SK-N-SH (cell line): ENCODE measurements at regions not wholly inside any gene's neighbourhood (a gene's known extent, or its start where the extent isn't known, plus 50 kb on each side); places are given as distances from the start of the nearest gene placed in this dataset.

ENCODE experiments used
- EP300 ChIP-seq, 2 experiments: IDR thresholded peaks; 2 replicates each; pipeline versions ENCODE4 v1.4.0 to v1.6.1; 2012; ENCODE audit warnings: borderline replicate concordance in 1 of 2, low read depth in 1 of 2, low read length in 1 of 2
- EZH2phosphoT487 ChIP-seq: fragments of 200-600 bp; sonication (generic); IDR thresholded peaks from 2 replicates; pipeline ENCODE4 v1.6.1; 2017; ENCODE audit warnings: low read depth, mixed run types, mild to moderate bottlenecking, antibody characterized with exemption, moderate library complexity, borderline replicate concordance
- GABPA ChIP-seq: IDR thresholded peaks from 2 replicates; pipeline ENCODE4 v1.4.0; 2012; ENCODE audit warnings: low read depth, mild to moderate bottlenecking
- NRF1 ChIP-seq: IDR thresholded peaks from 2 replicates; pipeline ENCODE4 v1.6.1; 2012; ENCODE audit warnings: low read depth, mild to moderate bottlenecking, low read length
- RAD21 ChIP-seq: IDR thresholded peaks from 2 replicates; pipeline ENCODE4 v1.6.1; 2012; ENCODE audit warnings: mild to moderate bottlenecking, low read length
- RCOR1 ChIP-seq: fragments of 150-350 bp; IDR thresholded peaks from 2 replicates; pipeline ENCODE4 v1.6.1; 2017; ENCODE audit warnings: antibody characterized with exemption, low read length
- TAF1 ChIP-seq: IDR thresholded peaks from 2 replicates; pipeline ENCODE4 v1.6.1; 2012; ENCODE audit warnings: low read depth, mild to moderate bottlenecking, low read length, moderate library complexity, borderline replicate concordance
- TCF12 ChIP-seq: IDR thresholded peaks from 2 replicates; pipeline ENCODE4 v1.4.0; 2012
- YY1 ChIP-seq: IDR thresholded peaks from 2 replicates; pipeline ENCODE4 v1.4.0; 2012; ENCODE audit warnings: low read depth, mild to moderate bottlenecking
- TF ChIP-seq, protein P1 (sequence below): fragments of 200-600 bp; sonication (generic); IDR thresholded peaks from 2 replicates; pipeline ENCODE4 v1.6.1; 2017; ENCODE audit warnings: antibody characterized with exemption, mild to moderate bottlenecking, moderate library complexity
- TF ChIP-seq, protein P2 (sequence below): fragments of 150-350 bp; IDR thresholded peaks from 2 replicates; pipeline ENCODE4 v1.6.1; 2017; ENCODE audit warnings: antibody characterized with exemption, low read length, low read depth, borderline replicate concordance

DNA sequence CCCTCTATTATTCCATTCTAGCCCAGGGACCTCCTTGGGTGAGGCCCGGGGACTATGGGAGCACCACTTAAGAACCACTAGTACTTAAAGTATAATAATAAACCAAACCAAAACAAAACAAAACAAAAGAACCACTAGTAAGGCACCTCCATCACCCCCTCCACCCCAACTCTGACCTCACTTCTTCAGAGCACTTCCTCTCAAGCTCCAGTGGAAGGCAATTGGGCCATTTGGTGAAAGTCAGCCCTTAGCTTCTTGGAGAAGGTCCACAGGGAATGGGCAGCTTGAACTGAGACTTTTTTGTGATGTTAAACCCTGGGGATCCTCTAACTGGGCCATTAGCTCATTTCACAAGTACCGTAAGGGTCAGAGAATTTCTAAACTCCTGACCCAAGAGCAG, 237.3 kb downstream of the RHOU start:
- TF ChIP-seq, protein P1, sequence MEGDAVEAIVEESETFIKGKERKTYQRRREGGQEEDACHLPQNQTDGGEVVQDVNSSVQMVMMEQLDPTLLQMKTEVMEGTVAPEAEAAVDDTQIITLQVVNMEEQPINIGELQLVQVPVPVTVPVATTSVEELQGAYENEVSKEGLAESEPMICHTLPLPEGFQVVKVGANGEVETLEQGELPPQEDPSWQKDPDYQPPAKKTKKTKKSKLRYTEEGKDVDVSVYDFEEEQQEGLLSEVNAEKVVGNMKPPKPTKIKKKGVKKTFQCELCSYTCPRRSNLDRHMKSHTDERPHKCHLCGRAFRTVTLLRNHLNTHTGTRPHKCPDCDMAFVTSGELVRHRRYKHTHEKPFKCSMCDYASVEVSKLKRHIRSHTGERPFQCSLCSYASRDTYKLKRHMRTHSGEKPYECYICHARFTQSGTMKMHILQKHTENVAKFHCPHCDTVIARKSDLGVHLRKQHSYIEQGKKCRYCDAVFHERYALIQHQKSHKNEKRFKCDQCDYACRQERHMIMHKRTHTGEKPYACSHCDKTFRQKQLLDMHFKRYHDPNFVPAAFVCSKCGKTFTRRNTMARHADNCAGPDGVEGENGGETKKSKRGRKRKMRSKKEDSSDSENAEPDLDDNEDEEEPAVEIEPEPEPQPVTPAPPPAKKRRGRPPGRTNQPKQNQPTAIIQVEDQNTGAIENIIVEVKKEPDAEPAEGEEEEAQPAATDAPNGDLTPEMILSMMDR = no peak
- TF ChIP-seq, protein P2, sequence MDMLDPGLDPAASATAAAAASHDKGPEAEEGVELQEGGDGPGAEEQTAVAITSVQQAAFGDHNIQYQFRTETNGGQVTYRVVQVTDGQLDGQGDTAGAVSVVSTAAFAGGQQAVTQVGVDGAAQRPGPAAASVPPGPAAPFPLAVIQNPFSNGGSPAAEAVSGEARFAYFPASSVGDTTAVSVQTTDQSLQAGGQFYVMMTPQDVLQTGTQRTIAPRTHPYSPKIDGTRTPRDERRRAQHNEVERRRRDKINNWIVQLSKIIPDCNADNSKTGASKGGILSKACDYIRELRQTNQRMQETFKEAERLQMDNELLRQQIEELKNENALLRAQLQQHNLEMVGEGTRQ = no peak
- TF ChIP-seq RCOR1 = no peak
- no peak for TF ChIP-seq TAF1
- TF ChIP-seq EZH2phosphoT487 = no peak
- TF ChIP-seq RAD21 = no peak
- TF ChIP-seq YY1 = no peak
- no peak for TF ChIP-seq NRF1
- TF ChIP-seq TCF12 = no peak
- TF ChIP-seq GABPA = no peak
- no peak for TF ChIP-seq EP300 (IDR thresholded peaks at IDR 0.05; ENCODE audit: borderline replicate concordance in 1 of 2, low read depth in 1 of 2, low read length in 1 of 2)
